ENCODE measurements at regions not wholly inside any gene's neighbourhood (a gene's known extent, or its start where the extent isn't known, plus 50 kb on each side); places are given as distances from the start of the nearest gene placed in this dataset.

DNA sequence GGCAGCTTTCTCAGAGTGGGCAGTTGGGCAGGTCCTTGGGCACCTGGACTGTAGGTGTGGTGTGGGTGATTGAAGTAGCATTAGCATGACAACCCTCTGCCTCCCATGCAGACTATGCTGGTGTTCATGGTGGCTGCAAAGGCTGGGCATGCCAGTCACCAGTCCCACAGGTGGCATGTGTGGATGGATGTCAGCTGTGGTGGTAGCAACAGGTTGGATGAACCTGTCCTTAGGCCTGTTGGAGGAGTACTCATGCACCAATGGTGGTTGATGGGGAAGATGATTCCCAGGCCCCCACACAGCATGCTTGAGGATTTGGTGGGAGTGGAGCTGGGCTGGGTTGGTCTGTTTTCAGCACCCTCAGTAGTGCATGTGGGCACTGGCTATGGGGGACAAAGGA, 251.1 kb downstream of the PAX1 start:
- TF ChIP-seq, protein P1, sequence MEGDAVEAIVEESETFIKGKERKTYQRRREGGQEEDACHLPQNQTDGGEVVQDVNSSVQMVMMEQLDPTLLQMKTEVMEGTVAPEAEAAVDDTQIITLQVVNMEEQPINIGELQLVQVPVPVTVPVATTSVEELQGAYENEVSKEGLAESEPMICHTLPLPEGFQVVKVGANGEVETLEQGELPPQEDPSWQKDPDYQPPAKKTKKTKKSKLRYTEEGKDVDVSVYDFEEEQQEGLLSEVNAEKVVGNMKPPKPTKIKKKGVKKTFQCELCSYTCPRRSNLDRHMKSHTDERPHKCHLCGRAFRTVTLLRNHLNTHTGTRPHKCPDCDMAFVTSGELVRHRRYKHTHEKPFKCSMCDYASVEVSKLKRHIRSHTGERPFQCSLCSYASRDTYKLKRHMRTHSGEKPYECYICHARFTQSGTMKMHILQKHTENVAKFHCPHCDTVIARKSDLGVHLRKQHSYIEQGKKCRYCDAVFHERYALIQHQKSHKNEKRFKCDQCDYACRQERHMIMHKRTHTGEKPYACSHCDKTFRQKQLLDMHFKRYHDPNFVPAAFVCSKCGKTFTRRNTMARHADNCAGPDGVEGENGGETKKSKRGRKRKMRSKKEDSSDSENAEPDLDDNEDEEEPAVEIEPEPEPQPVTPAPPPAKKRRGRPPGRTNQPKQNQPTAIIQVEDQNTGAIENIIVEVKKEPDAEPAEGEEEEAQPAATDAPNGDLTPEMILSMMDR (IDR thresholded peaks at IDR 0.05; ENCODE audit: insufficient read depth, low read depth, low read length), result no peak
- TF ChIP-seq EZH2 (IDR thresholded peaks at IDR 0.05; ENCODE audit: insufficient read depth, low read length), result no peak

Measured in astrocyte (in vitro differentiated cells and primary cell).